GM19395 (cell line): ENCODE measurements at regions not wholly inside any gene's neighbourhood (a gene's known extent, or its start where the extent isn't known, plus 50 kb on each side); places are given as distances from the start of the nearest gene placed in this dataset.
"Not testable (repeated sequence)": the region's sequence is repeated elsewhere in the genome, so short reads cannot be mapped to it uniquely, and the experiment has no call there.

Source experiments
- ATAC-seq: cut with Tn5 transposase; IDR thresholded peaks from one replicate; pipeline ENCODE4 v1.9.1; 2021; ENCODE audit warnings: mild to moderate bottlenecking, moderate library complexity; ENCODE audit not compliant: unreplicated experiment

DNA sequence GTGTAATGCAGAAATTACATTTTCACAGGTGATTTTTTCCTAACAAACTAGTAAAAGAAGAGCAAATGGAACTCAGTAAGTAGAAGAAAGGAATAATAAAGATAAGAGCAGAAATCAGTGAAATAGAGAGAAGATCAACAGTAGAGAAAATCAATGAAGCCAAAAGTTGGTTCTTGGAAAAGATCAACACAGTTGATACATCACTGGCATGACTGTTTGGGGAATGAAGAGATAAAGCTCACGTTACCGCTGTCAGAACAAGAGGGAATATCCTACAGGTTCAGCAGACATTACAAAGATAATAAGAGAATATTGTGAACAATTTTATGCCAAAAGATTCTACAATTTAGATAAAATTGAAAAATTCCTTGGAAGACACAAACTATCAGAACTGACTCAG is 146.4 kb downstream of the ACTR3B start:
- no peak for ATAC-seq

DNA sequence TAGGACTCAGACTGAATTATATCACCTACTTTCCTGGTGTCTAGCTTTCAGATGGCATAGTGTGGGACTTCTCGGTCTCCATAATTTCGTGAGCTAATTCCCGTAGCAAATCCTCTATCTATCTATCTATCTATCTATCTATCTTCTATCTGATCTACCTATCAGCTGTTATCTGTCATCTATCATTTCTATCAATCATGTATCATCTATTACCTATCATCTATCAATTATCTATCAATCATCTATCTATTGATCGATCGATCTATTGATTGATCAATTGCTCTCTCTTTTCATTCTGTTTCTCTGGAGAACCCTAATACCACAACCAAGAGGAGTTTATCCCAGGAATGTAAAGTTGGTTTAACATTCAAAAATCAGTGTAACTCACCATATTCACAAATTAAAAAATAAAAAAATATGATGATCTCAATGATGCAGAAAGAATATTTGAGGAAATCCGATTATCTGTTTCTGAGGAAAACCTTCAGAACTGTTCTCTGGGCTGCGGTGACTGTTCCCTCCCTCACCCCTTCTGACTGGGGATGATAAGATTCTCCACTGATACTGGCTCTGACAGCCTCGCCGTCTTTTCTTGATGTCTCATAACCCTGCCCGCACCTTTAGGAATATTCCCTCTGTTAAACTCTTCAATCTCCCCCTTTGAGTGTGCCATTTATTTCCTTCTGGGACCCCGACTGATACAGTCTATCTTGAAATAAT is 147.7 kb downstream of the ACTR3B start:
- ATAC-seq = no peak

DNA sequence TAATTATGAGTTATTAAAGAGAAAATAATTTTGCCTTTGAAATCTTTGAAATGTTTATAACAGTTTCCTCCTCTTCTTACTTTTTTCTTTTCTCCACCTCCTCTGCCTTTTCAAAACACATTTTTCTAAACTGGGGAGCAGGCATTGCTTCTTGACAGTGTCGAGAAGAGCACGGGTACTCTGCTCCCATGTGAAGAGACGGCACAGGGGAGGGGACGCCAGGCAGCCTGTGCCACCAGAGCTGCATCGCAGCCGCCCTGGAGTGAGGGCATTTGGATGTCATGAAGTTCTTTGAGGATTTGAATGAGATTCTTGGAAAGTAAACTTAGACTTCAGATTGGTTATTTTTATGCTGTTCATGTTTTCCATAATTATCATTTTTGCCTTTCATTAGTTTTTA is 149.7 kb downstream of the ACTR3B start:
- ATAC-seq = no peak

DNA sequence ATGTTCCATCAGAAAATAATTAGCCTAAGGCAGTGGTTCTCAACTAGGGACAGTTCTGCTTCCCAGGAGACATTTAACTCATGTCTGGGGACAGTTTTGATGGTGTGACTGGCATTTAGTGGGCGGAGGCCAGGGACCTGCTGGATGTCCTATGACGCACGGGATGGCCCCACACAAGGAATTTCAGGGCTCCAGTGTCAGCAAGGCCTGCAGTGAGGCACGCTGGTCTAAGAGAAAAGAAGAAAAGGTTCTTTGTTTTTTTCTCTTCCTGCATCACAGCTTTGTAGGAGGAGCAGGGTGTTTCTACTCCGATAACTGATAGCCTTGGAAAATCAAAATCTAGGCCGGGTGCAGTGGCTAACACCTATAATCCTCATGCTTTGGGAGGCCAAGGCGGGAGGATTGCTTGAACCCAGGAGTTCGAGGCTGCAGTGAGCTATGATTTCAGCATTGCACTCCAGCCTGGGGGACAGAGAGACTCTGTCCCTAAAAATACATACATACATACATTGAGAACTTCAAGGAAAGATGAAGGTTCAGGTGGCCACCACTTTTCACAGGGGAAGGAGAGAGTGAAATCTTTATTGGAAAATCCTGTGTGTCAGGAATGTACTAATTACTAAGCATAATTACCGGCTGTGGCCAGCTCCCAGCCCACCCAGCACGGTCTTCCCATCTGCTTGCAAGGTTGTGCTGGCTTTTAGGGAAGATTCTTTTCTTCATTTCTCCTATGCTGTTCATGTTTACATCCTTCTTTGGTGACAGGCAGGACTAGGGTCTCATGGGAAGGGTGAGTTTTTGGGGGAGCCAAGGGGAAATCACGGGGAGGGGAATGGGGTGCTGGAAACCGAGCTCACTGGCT is 150.4 kb downstream of the ACTR3B start:
- ATAC-seq = no peak

DNA sequence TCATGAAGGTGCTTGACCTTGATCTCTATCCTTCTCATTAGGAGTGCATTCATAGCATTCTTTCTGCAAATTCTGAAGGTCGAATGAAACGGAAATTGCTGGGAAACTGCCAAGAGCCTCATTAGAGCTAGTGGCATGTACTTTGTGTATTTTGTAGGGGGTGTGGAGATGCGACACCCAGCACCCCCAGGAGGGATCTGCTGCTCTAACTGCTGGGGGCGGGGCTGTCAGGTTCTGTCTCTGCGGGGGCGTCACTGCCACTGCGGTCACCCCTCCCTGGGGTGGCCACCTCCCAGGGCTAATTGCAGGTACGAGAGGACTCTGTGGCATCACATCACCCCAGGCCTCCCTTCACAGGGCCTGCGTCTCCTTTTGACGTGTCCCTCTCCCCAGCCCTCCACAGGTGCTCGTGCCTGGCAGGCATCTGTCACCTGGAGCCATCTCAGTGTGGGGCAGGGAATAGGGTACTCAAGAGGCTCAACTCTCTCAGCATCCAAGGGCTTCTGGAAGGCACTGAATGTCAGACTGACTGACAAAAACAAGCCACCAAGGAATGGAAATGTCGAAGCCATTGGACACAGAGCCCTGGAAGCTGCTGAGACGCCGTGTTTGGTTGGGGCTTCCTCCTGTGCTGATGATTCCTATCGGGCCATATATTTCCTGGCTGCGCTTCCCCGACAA is 151.1 kb downstream of the ACTR3B start:
- ATAC-seq = no peak

DNA sequence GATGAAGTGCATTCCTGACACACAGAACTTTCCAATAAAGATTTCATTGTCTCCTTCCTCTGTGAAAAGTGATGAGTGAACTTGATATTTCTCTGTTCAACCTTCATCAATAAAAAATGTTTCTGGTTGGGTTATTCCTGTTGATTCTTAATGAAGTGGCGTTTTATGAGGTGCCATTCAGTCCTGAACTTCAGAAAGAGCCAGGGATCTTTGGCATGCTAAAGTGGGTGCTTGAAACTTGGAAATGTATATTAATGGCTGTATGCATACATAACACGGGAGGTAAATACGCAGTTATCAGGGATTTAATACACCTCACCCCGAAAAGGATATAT is 151.6 kb downstream of the ACTR3B start:
- no peak for ATAC-seq

DNA sequence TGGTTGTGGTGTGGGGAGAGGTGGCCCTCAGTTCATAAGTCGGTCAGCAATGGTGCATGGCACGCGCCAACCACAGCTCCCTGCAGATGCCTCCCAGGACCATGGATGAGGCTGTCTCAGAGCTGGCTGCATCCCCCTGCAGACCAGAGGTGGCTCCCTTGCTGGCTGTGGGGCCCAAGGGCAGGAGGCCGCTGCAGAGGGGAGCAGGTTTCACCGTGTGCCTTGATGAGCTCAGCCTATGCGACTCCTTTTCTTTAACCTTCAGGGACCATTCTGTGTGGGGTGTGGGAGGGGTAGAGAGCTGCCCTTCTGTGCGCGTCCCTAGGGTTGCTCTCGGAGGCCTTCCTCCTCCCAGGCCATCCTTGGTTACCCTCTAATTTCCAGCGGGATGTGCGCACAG is 152.4 kb downstream of the ACTR3B start:
- ATAC-seq = no peak

DNA sequence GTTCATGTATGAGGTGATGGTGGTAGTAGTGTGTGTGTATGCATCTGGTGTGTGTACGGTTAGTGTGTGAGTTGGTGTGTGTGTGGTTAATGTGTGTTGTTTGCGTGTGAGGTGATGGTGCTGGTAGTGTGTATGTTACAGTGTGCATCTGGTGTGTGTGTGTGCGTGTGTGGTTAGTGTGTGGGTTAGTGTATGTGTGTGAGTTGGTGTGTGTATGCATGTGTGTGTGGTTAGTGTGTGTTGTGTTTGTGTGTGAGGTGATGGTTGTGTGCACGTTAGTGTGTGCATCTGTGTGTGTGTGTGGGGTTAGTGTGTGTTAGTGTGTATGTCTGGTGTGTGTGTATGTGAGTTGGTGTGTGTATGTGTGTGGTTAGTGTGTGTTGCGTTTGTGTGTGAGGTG is 153.0 kb downstream of the ACTR3B start:
- no peak for ATAC-seq

DNA sequence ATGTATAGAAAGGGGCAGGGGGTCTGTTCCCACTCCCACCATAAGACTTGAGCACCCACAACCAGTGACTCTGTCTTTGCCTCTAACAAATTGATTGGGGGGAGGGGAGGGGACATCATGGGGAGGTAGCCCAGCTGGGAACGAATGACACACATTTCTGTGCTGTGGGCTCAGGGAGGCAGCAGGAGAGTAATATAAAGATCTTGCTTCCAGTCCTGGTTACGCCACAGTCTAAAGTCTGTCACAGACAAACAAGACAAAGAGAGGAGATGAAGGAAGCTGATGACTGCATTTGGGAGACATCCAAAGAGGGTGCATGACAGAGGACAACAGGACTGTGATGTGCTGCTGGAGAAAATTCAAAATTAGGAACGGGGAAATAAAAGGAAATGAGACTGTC is 153.9 kb downstream of the ACTR3B start:
- no peak for ATAC-seq

DNA sequence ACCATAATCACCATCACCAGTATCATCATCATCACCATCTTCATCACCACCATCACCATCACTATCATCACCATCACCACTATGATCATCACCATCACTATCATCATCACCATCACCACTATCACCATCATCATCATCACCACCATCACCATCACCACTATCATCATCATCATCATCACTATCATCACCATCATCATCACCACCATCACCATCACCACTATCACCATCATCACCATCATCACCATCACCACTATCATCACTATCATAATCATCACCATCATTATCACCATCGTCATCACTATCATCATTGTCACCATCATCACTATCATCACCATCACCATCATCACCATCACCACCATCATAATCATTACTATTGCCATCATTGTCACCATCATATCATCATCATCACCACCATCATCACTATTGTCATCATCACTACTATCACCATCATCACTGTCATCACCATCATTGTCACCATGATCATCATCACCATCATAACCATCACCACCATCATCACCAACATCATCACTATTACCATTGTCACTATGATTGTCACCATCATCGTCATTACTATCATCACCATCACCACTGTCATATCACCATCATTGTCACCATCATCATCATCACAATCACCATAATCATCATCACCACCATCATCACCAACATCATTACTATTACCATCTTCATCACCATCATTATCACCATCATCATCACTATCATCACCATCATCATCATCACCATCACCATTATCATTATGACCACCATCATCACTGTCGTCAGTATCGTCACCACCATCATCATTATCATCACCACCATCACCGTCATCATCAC is 154.7 kb downstream of the ACTR3B start:
- no peak for ATAC-seq

DNA sequence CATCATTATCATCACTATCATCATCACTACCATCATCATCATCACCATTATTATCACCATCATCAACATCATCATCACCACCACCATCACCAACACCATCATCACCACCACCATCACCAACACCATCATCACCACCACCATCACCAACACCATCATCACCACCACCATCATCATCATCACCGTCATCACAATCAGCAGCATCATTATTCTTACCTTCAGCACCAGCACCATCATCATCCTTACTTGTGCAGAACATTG is 155.2 kb downstream of the ACTR3B start:
- ATAC-seq = not testable (repeated sequence)

DNA sequence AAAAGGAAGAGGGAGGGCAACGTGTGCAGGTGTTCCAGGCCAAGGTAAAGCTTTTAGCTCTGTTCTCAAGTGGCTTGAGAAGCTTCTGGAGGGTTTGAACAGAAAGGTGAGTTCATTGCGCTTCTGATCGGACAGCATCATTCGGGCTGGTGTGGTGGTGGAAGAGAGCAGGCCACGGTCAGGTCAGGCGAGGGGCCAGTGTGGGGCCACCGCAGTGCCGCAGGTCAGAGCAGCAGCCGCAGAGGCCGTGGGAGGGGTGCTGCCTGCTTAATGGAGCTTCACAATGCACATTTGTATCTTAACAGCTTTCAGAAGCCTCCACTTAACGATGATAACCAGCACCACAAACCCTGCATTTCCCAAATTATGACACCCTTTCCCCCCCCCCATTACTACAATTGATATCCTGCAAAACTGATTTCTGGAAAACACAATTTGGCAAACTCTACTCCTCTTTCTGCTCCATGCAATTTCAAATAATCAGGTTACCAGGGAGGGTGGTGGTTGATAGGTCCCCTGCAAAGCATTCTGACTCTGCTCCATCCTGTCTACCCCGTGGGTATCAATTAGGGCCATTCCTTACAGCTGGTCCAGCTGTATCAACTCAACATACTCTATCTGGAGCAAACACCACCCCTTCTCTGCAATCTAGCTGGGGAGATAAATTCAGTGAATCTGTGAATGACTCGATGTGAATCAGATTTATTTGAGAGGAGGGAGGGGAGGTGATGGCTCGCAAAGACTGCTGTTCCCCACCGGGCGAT is 162.9 kb downstream of the ACTR3B start:
- no peak for ATAC-seq

DNA sequence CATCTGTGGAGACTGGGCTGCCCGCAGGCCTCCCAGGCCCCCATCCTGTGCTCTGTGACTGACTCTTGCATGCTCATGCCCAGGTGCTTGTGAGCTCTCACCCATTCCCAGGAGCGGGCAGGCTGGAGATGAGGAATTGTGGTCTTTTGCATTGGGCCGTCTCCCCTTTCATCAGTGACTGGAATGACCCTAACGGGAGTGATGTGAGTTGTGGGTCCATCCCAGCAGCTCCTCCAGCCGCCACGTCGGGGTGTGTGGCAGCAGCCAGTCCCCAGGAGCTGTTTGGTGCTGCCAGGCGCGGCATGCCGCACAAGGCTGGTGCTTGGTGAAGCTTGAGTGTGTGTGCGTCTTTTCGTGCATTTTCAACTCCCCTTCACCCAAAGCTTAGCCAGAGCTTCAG is 164.2 kb downstream of the ACTR3B start:
- ATAC-seq = no peak

DNA sequence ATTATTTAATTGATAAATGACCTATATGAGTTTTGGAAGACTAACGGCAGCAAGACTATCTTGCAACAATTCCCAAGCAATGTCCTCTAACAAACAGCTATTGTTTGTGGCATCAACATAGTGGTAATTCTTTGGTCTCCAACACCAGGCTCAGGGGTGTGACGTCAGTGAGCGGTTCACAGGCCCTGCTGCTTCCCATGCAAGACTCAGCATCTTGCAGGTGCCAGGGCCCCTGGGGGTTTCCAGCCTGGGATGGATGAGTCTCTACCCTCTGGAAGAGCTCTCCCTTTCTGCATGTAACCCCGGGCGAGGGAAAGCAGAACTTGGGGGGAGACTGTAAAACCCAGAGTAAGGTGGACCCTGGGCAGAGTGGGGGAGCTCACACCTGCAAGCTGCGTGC is 164.7 kb downstream of the ACTR3B start:
- no peak for ATAC-seq

DNA sequence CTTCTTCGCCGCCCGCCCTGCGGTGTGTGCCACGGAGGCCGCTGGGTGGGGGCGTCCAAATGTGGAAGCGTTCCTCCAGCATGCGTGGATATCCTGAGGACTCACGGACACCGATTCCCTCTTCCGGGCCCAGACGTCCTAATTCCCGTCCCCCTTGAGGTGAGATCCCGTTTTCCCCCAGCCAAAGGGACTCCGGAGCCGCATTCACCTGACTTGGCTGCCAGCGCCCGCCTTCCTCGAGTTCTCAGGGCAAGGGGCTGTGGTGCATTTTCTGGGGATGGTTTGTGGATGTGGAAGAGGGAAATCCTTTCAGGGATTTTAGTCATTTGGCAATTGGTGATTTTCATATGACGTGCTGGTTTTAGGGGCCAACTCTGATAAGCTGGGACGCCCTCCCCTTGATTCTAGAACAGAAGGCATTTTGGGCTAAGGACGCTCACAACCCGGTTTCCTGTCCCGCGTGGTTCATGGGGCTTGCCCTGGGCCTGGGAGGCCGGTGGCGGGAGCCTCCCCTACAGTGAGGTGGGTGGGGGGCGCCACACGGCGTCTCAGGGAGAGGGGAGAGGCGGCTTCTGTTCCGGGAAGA is 165.4 kb downstream of the ACTR3B start:
- ATAC-seq = no peak

DNA sequence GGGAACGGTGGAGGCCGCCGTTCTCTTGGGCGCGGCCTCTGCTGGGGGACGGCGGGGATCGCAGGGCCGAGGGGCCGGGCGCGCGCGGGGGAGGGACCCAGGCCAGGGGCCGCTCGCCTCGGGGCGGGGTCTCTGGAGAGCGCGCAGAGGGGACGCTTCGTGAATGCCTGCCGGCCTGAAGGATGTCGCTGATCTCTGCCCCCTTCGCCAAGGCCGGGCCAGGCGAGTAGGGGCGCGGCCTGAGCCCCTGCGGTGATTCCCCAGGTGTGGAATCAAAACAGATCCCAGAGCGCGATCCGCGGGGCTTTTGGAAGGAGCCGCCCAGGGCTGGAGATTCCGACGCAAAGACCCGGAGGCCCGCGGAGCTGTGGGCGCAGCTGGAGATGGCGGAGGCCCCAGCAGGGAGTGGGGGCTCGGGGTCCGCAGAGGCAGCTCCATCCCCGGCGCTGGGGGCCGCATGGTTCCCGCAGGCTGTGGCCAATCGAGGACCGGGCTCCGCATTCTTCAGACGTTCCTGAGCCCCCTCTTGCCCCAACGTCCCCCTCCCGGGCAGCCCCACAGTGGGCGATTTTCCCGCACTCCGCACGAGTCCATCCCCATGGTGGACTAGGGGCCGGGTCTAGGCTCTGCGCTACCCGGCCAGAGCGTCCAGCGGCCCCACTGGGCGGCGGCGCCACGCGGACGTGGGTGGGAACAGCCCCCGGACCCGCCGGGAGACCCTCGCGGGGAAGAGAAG is 166.0 kb downstream of the ACTR3B start:
- ATAC-seq = no peak

DNA sequence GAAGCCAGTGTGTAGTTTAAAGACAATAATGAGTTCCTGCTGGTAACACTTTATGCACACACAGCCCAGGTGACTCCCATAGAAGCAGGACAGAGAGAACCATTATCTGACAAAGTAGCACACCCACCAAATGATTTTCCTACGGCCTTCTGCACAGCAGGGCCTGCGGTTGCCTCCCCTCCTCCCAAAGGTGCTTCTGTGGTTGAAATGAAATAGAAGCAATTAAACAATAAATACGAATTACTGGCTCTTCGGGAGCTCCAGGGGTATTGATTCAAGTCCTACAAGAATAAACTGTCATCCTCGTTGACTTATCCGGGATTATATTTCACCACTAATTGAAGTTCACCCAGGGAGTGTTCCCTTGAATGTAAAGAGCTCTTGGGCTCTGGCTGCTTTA is 172.1 kb downstream of the ACTR3B start:
- no peak for ATAC-seq

DNA sequence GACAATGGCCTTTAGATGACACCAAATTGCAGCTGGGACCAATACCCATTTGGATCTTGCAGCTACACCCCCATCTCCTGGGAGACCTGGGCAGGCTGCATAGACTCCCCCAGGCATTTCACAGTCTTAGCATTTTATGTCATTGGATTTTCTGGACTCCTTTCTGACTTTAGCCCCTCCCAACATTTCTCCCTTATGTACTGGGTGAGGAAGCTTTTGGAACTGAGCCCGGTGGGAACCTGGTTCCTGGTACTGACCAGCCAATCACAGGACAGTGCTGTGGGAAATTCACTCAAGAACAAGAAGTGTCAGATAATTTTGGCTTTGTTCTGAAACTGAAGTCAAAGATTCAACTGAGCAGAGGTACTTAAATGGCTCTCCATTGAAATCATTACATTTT is 177.7 kb downstream of the ACTR3B start:
- ATAC-seq = no peak

DNA sequence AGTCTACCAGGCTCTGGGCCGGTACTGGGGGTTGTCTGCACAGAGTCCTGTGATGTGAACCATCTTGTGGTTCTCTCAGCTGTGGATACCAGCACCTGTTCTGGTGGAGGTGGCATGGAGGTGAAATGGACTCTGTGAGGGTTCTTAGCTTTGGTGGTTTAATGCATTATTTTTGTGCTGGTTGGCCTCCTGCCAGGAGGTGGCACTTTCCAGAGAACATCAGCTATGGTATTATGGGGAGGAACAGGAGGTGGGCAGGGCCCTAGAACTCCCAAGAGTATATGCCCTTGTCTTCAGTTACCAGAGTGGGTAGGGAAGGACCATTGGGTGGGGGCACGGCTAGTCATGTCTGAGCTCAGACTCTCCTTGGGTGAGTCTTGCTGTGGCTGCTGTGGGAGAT is 187.1 kb downstream of the ACTR3B start:
- ATAC-seq = not testable (repeated sequence)

DNA sequence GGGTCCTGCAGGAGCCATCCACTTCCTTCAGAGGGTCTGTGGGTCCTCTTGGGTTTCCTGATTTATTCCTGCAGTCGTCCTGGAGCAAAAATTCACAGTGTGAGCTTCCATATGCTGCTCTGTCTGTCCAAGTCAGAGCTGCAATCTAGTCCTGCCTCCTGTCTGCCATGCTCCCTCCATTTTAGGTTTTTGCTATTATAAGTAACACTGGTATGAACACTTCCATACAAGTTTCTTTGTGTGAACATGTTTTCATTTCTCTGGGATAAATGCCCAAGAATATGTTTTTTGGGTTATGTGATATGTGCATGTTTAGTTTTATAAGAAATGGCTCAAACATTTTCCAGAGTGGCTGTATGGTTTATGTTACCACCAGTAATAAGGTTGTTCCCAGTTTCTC is 188.1 kb downstream of the ACTR3B start:
- no peak for ATAC-seq
